ENCODE measurements at regions not wholly inside any gene's neighbourhood (a gene's known extent, or its start where the extent isn't known, plus 50 kb on each side); places are given as distances from the start of the nearest gene placed in this dataset.
A peak's percentile ranks its signal among the peaks of the same experiment; 100 is the strongest.
"Not testable (repeated sequence)": the region's sequence is repeated elsewhere in the genome, so short reads cannot be mapped to it uniquely, and the experiment has no call there.

DNA sequence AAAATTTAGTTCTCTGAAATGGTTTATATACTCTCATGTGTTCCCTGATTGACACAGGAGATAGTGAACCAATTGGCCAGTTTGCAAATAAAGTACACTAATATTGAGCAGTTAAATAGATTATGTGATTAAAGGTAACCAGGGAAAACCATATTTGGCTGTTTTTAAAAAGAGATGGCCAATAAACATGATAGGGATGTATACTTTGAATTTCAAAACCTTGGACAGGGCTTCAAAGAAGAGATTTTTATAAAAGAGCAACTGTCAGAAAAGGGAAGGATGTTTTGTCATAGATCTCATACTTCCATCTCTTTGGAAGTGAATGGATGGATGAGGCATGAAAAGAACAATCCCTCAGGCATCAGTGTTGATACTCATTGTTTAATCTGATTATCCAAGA, 825.3 kb downstream of the STIM2 start:
- DNase-seq: no peak

DNA sequence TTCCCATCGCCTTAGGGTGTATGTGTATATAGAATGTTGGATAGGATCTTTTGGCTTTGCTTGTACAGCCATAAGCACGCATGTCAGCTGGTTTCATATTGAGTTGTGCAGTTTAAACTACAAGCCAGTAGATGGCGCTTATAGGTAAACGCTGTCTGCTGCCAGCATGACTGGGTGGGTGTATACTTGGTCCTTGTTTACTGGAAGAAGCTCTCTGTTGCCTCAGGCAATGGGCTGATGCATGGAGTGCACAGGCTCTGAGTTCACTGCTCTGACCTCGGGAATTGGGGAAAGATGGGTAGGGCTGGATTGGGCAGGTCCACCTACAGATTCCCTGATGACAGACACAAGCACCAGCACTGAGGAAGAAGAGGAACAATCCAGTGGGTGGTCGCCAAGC, 831.5 kb downstream of the STIM2 start:
- TF ChIP-seq, protein P1, sequence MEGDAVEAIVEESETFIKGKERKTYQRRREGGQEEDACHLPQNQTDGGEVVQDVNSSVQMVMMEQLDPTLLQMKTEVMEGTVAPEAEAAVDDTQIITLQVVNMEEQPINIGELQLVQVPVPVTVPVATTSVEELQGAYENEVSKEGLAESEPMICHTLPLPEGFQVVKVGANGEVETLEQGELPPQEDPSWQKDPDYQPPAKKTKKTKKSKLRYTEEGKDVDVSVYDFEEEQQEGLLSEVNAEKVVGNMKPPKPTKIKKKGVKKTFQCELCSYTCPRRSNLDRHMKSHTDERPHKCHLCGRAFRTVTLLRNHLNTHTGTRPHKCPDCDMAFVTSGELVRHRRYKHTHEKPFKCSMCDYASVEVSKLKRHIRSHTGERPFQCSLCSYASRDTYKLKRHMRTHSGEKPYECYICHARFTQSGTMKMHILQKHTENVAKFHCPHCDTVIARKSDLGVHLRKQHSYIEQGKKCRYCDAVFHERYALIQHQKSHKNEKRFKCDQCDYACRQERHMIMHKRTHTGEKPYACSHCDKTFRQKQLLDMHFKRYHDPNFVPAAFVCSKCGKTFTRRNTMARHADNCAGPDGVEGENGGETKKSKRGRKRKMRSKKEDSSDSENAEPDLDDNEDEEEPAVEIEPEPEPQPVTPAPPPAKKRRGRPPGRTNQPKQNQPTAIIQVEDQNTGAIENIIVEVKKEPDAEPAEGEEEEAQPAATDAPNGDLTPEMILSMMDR (IDR thresholded peaks at IDR 0.05): peak in 3 of 6 experiments; percentile 8 to 38 (median 22)
- no peak for TF ChIP-seq POLR2A (IDR thresholded peaks at IDR 0.05)
- 18 to 29% methylated on average over 4 to 6 of the region's 6 CpGs for WGBS, 2 donors
- Histone ChIP-seq H3K4me1 (no peaks in the 10 kb centered on the region), H3K36me3 (no peaks in the 10 kb centered on the region), H3K27ac (no peak overlapping the region), H3K9me3 (no peaks in the 10 kb centered on the region), H3K4me3 (no peak overlapping the region), H3K27me3 (no peaks in the 10 kb centered on the region)
- intact Hi-C loops (cut with DNase I): no loop called here
- no peak for DNase-seq

More for the DNA sequence above, 825.3 kb downstream of the STIM2 start:
- H3K27ac ChIP-seq: no peak overlapping the region
- H3K36me3 ChIP-seq: no peaks in the 10 kb centered on the region
- H3K4me3 ChIP-seq: no peak overlapping the region
- H3K4me1 ChIP-seq: no peaks in the 10 kb centered on the region
- no peaks in the 10 kb centered on the region for H3K9me3 ChIP-seq
- intact Hi-C loops (cut with DNase I): no loop called here
- TF ChIP-seq POLR2A (IDR thresholded peaks at IDR 0.05): no peak
- TF ChIP-seq, protein P1 (IDR thresholded peaks at IDR 0.05): no peak
- H3K27me3 ChIP-seq: no peaks in the 10 kb centered on the region

DNA sequence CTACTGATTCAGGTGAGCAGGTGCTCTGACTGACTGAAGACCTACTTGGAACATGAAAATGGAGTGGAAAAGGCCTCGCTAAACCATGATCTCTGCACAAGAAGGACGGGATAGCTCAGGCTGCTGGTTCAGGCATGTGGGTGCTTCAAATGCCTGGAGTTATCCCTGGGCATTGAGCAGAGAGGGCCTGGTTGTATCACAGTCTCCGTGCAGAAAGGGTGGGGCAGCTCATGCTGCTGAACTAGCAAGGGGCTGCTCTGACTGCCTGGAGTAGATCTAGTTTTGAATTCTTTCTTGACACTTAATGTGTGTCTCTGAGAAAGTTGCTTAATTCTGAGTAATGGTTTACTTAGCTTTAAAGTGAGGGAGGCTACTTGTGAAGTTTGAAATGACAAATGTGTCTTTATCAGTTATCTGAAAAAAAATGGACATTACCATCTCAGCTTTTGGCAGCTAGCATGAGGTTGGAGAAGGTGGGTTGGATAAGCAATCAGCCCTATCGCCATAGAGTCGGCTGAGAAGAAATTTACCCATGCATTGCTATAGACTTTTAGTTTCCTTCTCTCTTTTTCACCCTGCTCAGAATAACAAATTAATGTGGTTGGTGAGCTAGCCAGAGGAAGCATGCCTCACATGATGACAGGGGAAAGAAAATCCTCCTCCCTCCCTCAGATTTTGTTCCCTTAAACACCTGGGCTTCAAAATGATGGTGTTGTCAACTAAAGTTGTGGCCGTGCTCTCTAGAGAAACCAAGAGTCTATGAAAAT, 832.4 kb downstream of the STIM2 start:
- TF ChIP-seq, protein P1 (IDR thresholded peaks at IDR 0.05): no peak
- TF ChIP-seq POLR2A (IDR thresholded peaks at IDR 0.05): no peak
- H3K36me3 ChIP-seq: no peaks in the 10 kb centered on the region
- H3K4me3 ChIP-seq: no peak overlapping the region
- intact Hi-C loops (cut with DNase I): no loop called here
- no peaks in the 10 kb centered on the region for H3K9me3 ChIP-seq
- H3K4me1 ChIP-seq: no peaks in the 10 kb centered on the region
- WGBS, 2 donors: 63 to 74% methylated on average over 5 to 6 of the region's 6 CpGs
- no peak for DNase-seq
- H3K27me3 ChIP-seq: no peaks in the 10 kb centered on the region
- no peak overlapping the region for H3K27ac ChIP-seq

DNA sequence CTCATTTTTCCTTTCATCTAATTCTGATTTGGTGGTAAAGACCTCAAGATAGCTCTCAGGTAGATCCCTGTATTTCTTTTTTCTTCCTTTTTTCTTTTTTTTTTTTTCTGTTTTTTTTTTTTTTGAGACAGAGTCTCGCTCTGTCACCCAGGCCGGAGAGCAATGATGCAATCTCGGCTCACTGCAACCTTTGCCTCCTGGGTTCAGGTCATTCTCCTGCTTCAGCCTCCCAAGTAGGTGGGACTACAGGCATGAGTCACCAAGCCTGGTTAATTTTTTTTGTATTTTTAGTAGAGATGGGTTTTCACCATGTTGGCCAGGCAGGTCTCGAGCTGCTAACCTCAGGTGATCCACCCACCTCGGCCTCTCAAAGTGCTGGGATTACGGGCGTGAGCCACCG, 835.6 kb downstream of the STIM2 start:
- intact Hi-C loops (cut with DNase I): not testable (repeated sequence)
- 73 to 83% methylated on average over 8 of the region's 8 CpGs for WGBS, 2 donors

DNA sequence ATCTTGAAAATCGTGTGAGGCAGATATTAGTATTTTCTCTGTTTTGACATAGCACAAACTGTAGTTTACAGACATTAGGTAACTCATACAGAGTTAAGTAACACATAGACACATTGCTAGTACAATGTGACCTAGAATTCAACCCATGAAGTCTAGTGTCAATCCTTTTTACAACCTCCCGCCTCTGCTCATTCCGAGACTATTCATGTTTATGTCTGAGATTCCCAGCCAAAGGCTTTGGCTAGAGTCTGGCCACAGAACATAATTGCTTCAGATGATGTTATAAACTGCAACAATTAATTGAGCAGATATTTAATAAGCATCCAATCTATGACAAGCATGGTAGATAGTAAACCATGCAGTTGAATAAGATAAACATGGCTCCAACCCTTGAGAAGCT, 841.0 kb downstream of the STIM2 start:
- Histone ChIP-seq H3K4me1 (no peaks in the 10 kb centered on the region), H3K9me3 (no peaks in the 10 kb centered on the region), H3K27ac (no peak overlapping the region), H3K27me3 (no peaks in the 10 kb centered on the region), H3K36me3 (no peaks in the 10 kb centered on the region), H3K4me3 (no peak overlapping the region)
- DNase-seq: no peak
- intact Hi-C loops (cut with DNase I): no loop called here
- no peak for TF ChIP-seq POLR2A (IDR thresholded peaks at IDR 0.05)
- TF ChIP-seq, protein P1 (IDR thresholded peaks at IDR 0.05): no peak
- 63 to 75% methylated on average over 3 of the region's 3 CpGs for WGBS, 2 donors

More for the DNA sequence above, 835.6 kb downstream of the STIM2 start:
- not testable (repeated sequence) for DNase-seq, H3K4me3 ChIP-seq, H3K9me3 ChIP-seq, H3K27ac ChIP-seq, H3K36me3 ChIP-seq, H3K27me3 ChIP-seq, H3K4me1 ChIP-seq
